HAP-1 (cell line): ENCODE measurements at regions not wholly inside any gene's neighbourhood (a gene's known extent, or its start where the extent isn't known, plus 50 kb on each side); places are given as distances from the start of the nearest gene placed in this dataset.
"Not testable (repeated sequence)": the region's sequence is repeated elsewhere in the genome, so short reads cannot be mapped to it uniquely, and the experiment has no call there.

Source experiments
- DNase-seq, 2 experiments: peaks; one replicate each; pipeline ENCODE4 v3.0.0-alpha.2; 2016 to 2020; ENCODE audit warnings: low spot score in 2 of 2
- H3K27me3 ChIP-seq: fragments of 250-450 bp; sonication (Bioruptor Pico); 2 replicates; pipeline ENCODE4 v1.5.1; 2020; ENCODE audit warnings: low read depth, mild to moderate bottlenecking, moderate library complexity
- H3K36me3 ChIP-seq: fragments of 250-450 bp; sonication (Bioruptor Pico); replicated peaks from 2 replicates; pipeline ENCODE4 v1.5.1; 2020; ENCODE audit warnings: mild to moderate bottlenecking
- H3K4me1 ChIP-seq: fragments of 250-450 bp; sonication (Bioruptor Pico); 2 replicates; pipeline ENCODE4 v1.5.1; 2020; ENCODE audit warnings: mild to moderate bottlenecking
- H3K4me3 ChIP-seq: fragments of 250-450 bp; sonication (Bioruptor Pico); 2 replicates; pipeline ENCODE4 v1.5.1; 2020; ENCODE audit warnings: mild to moderate bottlenecking, moderate library complexity
- H3K9me3 ChIP-seq: fragments of 250-450 bp; sonication (Bioruptor Pico); 2 replicates; pipeline ENCODE4 v1.5.1; 2020; ENCODE audit warnings: mild to moderate bottlenecking, moderate library complexity
- in situ Hi-C: fragments of 300-500 bp; cut with MboI; formaldehyde crosslinking; loops from 3 replicates; pipeline ENCODE4 v1.14.3; 2020; ENCODE audit warnings: low sequenced_read_pairs, inconsistent platforms, mixed read lengths

DNA sequence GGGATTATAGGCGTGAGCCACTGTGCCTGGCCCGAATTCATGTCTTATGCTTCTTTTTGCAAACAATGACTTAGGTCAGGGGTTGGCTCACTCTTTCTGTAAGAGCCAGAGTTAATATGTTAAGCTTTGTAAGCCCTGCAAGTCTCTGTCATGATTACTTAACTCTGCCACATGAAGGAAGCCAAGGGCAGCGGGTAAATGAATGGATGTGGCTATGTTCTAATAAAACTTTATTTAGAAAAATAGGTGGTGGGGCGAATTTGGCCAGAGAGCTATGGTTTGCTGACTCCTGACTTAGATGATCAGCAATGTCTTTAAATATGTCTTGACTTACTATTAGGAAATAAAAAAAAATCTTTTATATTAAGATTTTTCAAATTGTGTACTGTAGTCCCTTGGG, 114.9 kb upstream of the ZFP64 start:
- in situ Hi-C loops = no loop called here
- H3K9me3 ChIP-seq = no peaks in the 10 kb centered on the region
- H3K36me3 ChIP-seq = no peaks in the 10 kb centered on the region
- DNase-seq = no peak
- no peak overlapping the region for H3K4me3 ChIP-seq
- no peaks in the 10 kb centered on the region for H3K4me1 ChIP-seq
- peaks cover 9% of the 10 kb centered on the region; the same call in 1 of the 2 replicates for H3K27me3 ChIP-seq

GRCh38 chr20:52305858-52306257, 114.3 kb upstream of the ZFP64 start:
- Histone ChIP-seq H3K36me3 (no peaks in the 10 kb centered on the region), H3K4me3 (no peak overlapping the region), H3K27me3 (peaks cover 9% of the 10 kb centered on the region; the same call in 1 of the 2 replicates), H3K9me3 (no peaks in the 10 kb centered on the region), H3K4me1 (no peaks in the 10 kb centered on the region)
- no peak for DNase-seq
- in situ Hi-C loops = no loop called here

- in situ Hi-C loops = no loop called here
- no peak for DNase-seq
- no peak overlapping the region for H3K4me3 ChIP-seq
- H3K36me3 ChIP-seq = no peaks in the 10 kb centered on the region
- no peaks in the 10 kb centered on the region for H3K9me3 ChIP-seq
- peaks cover 9% of the 10 kb centered on the region; the same call in 1 of the 2 replicates for H3K27me3 ChIP-seq
- no peaks in the 10 kb centered on the region for H3K4me1 ChIP-seq
Observed at GRCh38 chr20:52305024-52305645, 113.6 kb upstream of the ZFP64 start.

GRCh38 chr20:52303281-52303950, 111.8 kb upstream of the ZFP64 start:
- in situ Hi-C loops = no loop called here
- no peak for DNase-seq
- H3K27me3 ChIP-seq = peaks cover 3% of the 10 kb centered on the region; the same call in 1 of the 2 replicates
- no peaks in the 10 kb centered on the region for H3K36me3 ChIP-seq
- H3K4me3 ChIP-seq = no peak overlapping the region
- no peaks in the 10 kb centered on the region for H3K9me3 ChIP-seq
- no peaks in the 10 kb centered on the region for H3K4me1 ChIP-seq

DNA sequence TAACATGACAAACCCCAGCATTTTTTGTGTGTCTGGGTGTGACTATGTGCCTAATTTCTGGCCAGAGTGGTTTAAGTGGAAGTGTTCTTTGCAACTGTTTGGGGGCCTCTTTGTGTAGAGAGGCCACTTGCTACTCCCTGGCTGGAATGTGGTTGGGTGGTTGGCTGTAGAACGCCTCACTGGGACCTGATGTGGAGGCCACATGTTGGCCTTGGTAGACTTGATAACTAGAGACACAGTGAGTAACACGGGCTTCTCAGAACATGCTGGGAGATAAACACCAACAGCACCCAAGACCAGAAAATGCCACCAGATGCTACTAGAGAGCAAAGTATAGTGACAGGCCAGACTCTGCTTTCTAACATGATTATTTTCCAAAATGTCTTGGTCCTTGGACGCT, 111.2 kb upstream of the ZFP64 start:
- H3K4me1 ChIP-seq = no peaks in the 10 kb centered on the region
- no peak for DNase-seq
- in situ Hi-C loops = no loop called here
- no peaks in the 10 kb centered on the region for H3K9me3 ChIP-seq
- no peaks in the 10 kb centered on the region for H3K36me3 ChIP-seq
- no peak overlapping the region for H3K4me3 ChIP-seq
- H3K27me3 ChIP-seq = peaks cover 3% of the 10 kb centered on the region; the same call in 1 of the 2 replicates

GRCh38 chr20:52302051-52302450, 110.5 kb upstream of the ZFP64 start:
- in situ Hi-C loops, H3K9me3 ChIP-seq, H3K4me3 ChIP-seq, DNase-seq, H3K27me3 ChIP-seq, H3K4me1 ChIP-seq, H3K36me3 ChIP-seq: not testable (repeated sequence)

DNA sequence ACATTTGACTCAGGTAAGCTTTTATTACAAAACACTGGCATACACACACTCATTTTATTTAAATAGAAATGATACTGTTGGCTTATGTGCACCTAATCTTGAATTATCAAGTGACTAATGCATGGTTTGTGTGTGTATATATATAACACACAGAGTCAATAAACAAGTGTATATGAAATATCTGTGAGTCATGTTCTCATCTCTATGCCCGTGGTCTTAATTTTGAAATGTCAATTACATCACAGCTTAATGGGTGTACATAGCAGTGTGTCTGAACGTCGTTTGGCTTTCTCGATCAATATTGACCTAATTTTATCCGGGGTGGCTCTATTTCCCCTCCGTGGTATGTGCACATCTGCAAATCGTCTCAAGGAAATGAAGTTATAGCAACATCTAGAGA, 104.0 kb upstream of the ZFP64 start:
- no peak for DNase-seq
- no peaks in the 10 kb centered on the region for H3K27me3 ChIP-seq
- in situ Hi-C loops = no loop called here
- no peaks in the 10 kb centered on the region for H3K36me3 ChIP-seq
- no peaks in the 10 kb centered on the region for H3K4me1 ChIP-seq
- H3K4me3 ChIP-seq = no peak overlapping the region
- no peaks in the 10 kb centered on the region for H3K9me3 ChIP-seq

DNA sequence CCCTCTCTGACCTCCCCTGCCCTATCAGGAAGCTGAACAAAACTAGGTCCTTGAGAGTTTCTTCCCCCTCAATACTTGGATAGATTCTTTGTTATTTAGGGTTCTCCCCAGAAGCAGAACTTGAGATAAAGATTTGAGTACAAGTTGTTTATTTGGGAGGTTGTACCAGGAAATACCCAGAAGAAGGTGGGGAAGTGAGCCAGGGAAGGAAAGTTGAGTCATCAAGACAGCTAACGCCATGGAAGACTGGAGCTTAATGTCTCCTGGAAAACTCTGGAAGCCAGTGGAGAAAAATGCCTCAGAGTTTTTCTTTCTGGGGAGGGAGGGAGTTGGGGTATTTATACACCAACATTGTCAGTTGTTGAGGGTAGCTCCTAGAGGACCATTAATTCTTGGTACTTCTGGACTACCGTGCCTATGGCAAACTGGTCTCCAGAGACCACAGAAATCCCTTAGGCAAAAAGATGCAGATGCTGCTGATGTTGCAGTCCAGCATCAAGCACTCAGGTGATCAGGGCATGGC, 102.6 kb upstream of the ZFP64 start:
- Histone ChIP-seq H3K27me3 (no peaks in the 10 kb centered on the region), H3K4me3 (no peak overlapping the region), H3K9me3 (no peaks in the 10 kb centered on the region), H3K36me3 (no peaks in the 10 kb centered on the region), H3K4me1 (no peaks in the 10 kb centered on the region)
- DNase-seq = no peak
- in situ Hi-C loops = no loop called here

GRCh38 chr20:52291109-52291508, 99.5 kb upstream of the ZFP64 start:
- no peaks in the 10 kb centered on the region for H3K9me3 ChIP-seq
- no peak for DNase-seq
- no peaks in the 10 kb centered on the region for H3K36me3 ChIP-seq
- peaks cover 2% of the 10 kb centered on the region; the same call in 1 of the 2 replicates for H3K27me3 ChIP-seq
- H3K4me3 ChIP-seq = no peak overlapping the region
- in situ Hi-C loops = no loop called here
- H3K4me1 ChIP-seq = no peaks in the 10 kb centered on the region

DNA sequence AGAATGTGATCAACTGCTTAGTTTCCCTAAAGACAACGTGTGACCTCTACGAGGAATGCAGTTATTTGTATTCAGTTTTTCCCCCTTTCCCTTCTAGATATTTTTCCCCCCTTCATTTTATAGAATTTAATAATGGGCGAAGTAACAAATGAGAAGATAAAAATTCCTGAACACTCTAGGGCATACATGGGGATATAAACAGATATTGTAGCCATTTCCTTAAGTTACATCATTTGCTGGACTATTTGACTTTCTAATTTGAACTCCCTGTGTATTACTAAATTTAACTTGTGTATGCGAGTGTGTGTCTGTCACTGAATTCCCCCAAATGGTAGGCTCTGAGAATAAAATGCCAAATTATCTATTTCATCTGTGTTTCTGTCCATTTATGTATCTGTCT, 99.0 kb upstream of the ZFP64 start:
- DNase-seq = no peak
- Histone ChIP-seq H3K4me1 (no peaks in the 10 kb centered on the region), H3K9me3 (no peaks in the 10 kb centered on the region), H3K4me3 (no peak overlapping the region), H3K27me3 (peaks cover 7% of the 10 kb centered on the region), H3K36me3 (no peaks in the 10 kb centered on the region)
- in situ Hi-C loops = no loop called here

DNA sequence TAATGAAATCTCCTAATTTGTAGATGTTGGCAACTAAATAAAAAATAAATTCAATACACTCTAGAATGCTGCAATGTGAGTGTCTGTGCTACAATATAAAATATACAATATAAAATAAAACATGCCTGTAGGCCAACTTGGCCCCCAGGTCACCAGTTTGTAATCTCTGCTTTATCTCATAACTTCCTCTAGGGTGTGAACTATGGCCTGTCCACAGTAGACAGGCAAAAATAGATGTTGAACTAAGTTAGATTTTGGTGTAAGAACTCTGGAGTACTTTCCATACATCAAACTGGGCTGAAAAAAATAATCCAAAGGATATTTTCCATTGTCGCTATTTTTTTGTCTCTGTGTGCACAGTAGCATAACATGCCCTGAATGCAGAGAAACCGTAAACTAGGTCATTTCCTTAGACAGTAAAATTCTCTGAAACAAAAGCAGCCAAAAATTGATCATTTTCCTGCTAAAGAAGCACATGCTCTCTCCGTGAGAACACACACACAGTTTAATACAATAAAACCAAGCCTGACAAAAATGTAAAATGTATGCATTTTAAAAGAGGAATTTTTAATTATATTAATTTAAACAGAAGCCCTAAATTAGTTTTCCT, 98.5 kb upstream of the ZFP64 start:
- no peaks in the 10 kb centered on the region for H3K9me3 ChIP-seq
- in situ Hi-C loops = no loop called here
- DNase-seq = no peak
- peaks cover 8% of the 10 kb centered on the region for H3K27me3 ChIP-seq
- no peak overlapping the region for H3K4me3 ChIP-seq
- no peaks in the 10 kb centered on the region for H3K36me3 ChIP-seq
- no peaks in the 10 kb centered on the region for H3K4me1 ChIP-seq

- Histone ChIP-seq H3K4me1 (no peaks in the 10 kb centered on the region), H3K9me3 (no peaks in the 10 kb centered on the region), H3K36me3 (no peaks in the 10 kb centered on the region), H3K27me3 (peaks cover 37% of the 10 kb centered on the region), H3K4me3 (no peak overlapping the region)
- DNase-seq = no peak
- in situ Hi-C loops = no loop called here
Observed at GRCh38 chr20:52280407-52280806, 88.8 kb upstream of the ZFP64 start.

GRCh38 chr20:52279706-52280105, 88.1 kb upstream of the ZFP64 start:
- Histone ChIP-seq H3K9me3 (no peaks in the 10 kb centered on the region), H3K4me1 (no peaks in the 10 kb centered on the region), H3K36me3 (no peaks in the 10 kb centered on the region), H3K27me3 (peaks cover 37% of the 10 kb centered on the region), H3K4me3 (no peak overlapping the region)
- DNase-seq = no peak
- in situ Hi-C loops = no loop called here

- DNase-seq = no peak
- no peak overlapping the region for H3K4me3 ChIP-seq
- in situ Hi-C loops = no loop called here
- no peaks in the 10 kb centered on the region for H3K36me3 ChIP-seq
- no peaks in the 10 kb centered on the region for H3K9me3 ChIP-seq
- H3K27me3 ChIP-seq = peaks cover 13% of the 10 kb centered on the region
- no peaks in the 10 kb centered on the region for H3K4me1 ChIP-seq
Observed at GRCh38 chr20:52275181-52275691, 83.7 kb upstream of the ZFP64 start.
